ENCODE measurements at regions not wholly inside any gene's neighbourhood (a gene's known extent, or its start where the extent isn't known, plus 50 kb on each side); places are given as distances from the start of the nearest gene placed in this dataset.

DNA sequence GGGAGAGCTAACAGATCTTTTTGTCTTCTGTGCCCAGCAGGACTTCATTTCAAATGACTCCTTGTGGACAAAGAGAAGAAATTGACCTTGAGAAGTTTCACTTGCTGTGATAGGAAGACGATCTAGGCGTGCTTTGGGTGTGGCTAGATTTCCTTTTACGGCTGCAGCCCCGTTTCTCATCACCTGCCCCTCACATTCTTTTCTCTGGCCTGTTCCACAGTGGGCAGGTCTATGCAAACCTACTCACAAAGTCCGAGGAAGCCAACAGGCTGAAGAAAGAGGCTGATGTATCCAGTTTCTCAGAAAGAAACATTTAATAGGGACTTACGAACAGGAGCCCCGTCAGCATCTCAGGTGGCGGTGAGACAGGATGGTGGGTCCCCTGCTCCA, 231.8 kb downstream of the FGF9 start:
- ATAC-seq = peak in 1 of 4 donors; percentile 12
- TF ChIP-seq, protein P1, sequence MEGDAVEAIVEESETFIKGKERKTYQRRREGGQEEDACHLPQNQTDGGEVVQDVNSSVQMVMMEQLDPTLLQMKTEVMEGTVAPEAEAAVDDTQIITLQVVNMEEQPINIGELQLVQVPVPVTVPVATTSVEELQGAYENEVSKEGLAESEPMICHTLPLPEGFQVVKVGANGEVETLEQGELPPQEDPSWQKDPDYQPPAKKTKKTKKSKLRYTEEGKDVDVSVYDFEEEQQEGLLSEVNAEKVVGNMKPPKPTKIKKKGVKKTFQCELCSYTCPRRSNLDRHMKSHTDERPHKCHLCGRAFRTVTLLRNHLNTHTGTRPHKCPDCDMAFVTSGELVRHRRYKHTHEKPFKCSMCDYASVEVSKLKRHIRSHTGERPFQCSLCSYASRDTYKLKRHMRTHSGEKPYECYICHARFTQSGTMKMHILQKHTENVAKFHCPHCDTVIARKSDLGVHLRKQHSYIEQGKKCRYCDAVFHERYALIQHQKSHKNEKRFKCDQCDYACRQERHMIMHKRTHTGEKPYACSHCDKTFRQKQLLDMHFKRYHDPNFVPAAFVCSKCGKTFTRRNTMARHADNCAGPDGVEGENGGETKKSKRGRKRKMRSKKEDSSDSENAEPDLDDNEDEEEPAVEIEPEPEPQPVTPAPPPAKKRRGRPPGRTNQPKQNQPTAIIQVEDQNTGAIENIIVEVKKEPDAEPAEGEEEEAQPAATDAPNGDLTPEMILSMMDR (IDR thresholded peaks at IDR 0.05) = no peak
- TF ChIP-seq POLR2A (IDR thresholded peaks at IDR 0.05) = no peak
- Histone ChIP-seq H3K36me3 (no peaks in the 10 kb centered on the region), H3K27ac (no peak overlapping the region), H3K4me1 (peaks cover 0 to 16% (median 2%) of the 10 kb centered on the region in 12 donors), H3K9me3 (no peaks in the 10 kb centered on the region), H3K27me3 (no peaks in the 10 kb centered on the region), H3K4me3 (no peak overlapping the region)
- no peak for DNase-seq
- intact Hi-C loops (cut with DNase I) = no loop called here
- WGBS, 4 donors = 59 to 65% (median 61%) methylated on average over 8 of the region's 8 CpGs

DNA sequence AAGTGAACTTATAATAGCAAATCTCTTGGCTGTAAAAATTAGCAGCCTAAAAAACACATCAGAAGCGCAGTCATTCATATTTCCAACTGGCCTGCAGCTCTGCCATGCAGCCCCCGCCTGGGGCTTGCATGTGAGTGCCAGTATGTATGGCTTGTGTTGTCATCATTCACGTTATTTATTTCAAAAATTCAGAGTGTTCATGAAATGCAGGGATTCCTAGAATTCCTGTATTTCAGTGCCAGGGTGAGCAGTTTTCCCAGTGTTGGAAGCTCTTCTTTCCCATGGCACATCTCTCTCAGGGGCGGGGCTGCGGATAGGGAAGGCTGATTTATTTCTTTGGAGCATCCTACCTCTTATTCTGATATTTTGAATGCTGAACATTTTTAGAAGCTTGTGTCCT, 234.6 kb downstream of the FGF9 start:
- H3K9me3 ChIP-seq = no peaks in the 10 kb centered on the region
- ATAC-seq = no peak
- no peak for TF ChIP-seq POLR2A (IDR thresholded peaks at IDR 0.05)
- TF ChIP-seq, protein P1 (IDR thresholded peaks at IDR 0.05) = no peak
- no peaks in the 10 kb centered on the region for H3K27me3 ChIP-seq
- peaks cover 0 to 16% (median 2%) of the 10 kb centered on the region in 12 donors for H3K4me1 ChIP-seq
- intact Hi-C loops (cut with DNase I) = no loop called here
- no peak for DNase-seq
- 78 to 81% (median 79%) methylated on average over 5 of the region's 5 CpGs for WGBS, 4 donors
- no peak overlapping the region for H3K27ac ChIP-seq
- no peak overlapping the region for H3K4me3 ChIP-seq
- H3K36me3 ChIP-seq = no peaks in the 10 kb centered on the region

DNA sequence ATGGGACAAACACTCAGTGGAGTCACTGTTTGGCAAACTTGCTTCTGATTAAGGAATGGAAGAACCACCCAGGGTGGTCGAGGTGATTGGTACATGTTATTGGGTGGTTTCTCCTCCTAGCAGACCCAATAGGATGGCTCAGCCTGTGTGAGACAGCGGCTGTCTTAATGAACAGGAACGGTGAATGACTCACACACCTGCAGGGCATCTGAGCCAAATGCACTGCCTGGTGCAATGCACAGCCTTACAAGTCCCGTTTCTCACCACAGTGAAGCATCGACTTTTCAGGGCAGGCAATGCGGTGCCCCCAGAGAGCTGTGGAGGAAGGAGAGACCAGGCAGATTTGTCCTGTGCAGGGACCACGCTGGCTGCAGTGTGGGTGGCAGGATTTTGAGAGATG, 238.5 kb downstream of the FGF9 start:
- H3K27me3 ChIP-seq = no peaks in the 10 kb centered on the region
- ATAC-seq (peak in 1 of 4 donors; percentile 15), DNase-seq (no peak)
- no peaks in the 10 kb centered on the region for H3K36me3 ChIP-seq
- no peak overlapping the region for H3K27ac ChIP-seq
- TF ChIP-seq, protein P1 (IDR thresholded peaks at IDR 0.05) = no peak
- no peak for TF ChIP-seq POLR2A (IDR thresholded peaks at IDR 0.05)
- no peaks in the 10 kb centered on the region for H3K9me3 ChIP-seq
- no peak overlapping the region for H3K4me3 ChIP-seq
- intact Hi-C loops (cut with DNase I) = no loop called here
- H3K4me1 ChIP-seq = no peaks in the 10 kb centered on the region
- WGBS, 4 donors = 72 to 81% (median 76%) methylated on average over 7 of the region's 7 CpGs

DNA sequence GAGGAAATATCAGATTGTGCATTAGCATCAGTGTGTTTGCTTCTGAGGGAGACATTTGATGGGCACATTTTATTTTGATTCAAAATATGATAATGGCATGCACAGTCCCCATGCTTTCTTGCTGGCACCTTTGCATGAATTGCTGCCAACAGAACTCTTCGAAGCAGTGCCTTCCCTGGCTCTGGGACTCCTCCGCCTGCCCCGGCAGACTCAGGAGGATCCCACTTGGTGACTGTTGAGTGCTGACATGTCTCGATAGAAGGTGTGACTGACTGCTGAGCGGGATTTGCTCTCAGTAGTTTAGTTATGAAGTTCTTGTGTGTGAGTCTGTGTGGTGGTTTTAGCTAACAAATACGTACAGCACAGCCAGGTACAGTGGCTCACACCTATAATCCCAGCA, 239.7 kb downstream of the FGF9 start:
- Histone ChIP-seq H3K27ac (no peak overlapping the region), H3K9me3 (no peaks in the 10 kb centered on the region), H3K36me3 (no peaks in the 10 kb centered on the region), H3K4me1 (no peaks in the 10 kb centered on the region), H3K27me3 (no peaks in the 10 kb centered on the region), H3K4me3 (no peak overlapping the region)
- ATAC-seq = peak in 1 of 4 donors; percentile 18
- peak in 1 of 5 donors; percentile 34 for DNase-seq
- WGBS, 4 donors = 48 to 61% (median 52%) methylated on average over 6 of the region's 6 CpGs
- intact Hi-C loops (cut with DNase I) = no loop called here
- TF ChIP-seq, protein P1 (IDR thresholded peaks at IDR 0.05) = no peak
- TF ChIP-seq POLR2A (IDR thresholded peaks at IDR 0.05) = no peak
